Activated T-helper 2 cell treated with anti-CD3 and anti-CD28 coated beads, Interferon-gamma antibody, Interleukin-2, Interleukin-4, amounts not matched to agents 10 μg/mL and 5 μg/mL and 100 μg/mL, durations not matched to agents 14 hours and 24 hours and 36 hours (primary cell): ENCODE measurements at regions not wholly inside any gene's neighbourhood (a gene's known extent, or its start where the extent isn't known, plus 50 kb on each side); places are given as distances from the start of the nearest gene placed in this dataset.

Source experiments
- DNase-seq: peaks from one replicate; pipeline ENCODE4 v3.0.0; 2021; ENCODE audit warnings: low spot score
- H3K27ac Mint-ChIP-seq: one replicate; pipeline ENCODE4 v1.8.0; 2021; ENCODE audit warnings: mixed read lengths
- H3K27me3 Mint-ChIP-seq: one replicate; pipeline ENCODE4 v1.8.0; 2021; ENCODE audit warnings: low read depth, mixed read lengths
- H3K36me3 Mint-ChIP-seq: one replicate; pipeline ENCODE4 v1.8.0; 2021; ENCODE audit warnings: low read depth, mixed read lengths
- H3K4me1 Mint-ChIP-seq: one replicate; pipeline ENCODE4 v1.8.0; 2021; ENCODE audit warnings: low read depth, mixed read lengths
- H3K4me3 Mint-ChIP-seq: one replicate; pipeline ENCODE4 v1.8.0; 2021; ENCODE audit warnings: low read depth, mild to moderate bottlenecking, moderate library complexity, mixed read lengths
- H3K9me3 Mint-ChIP-seq: one replicate; pipeline ENCODE4 v1.8.0; 2021; ENCODE audit warnings: mixed read lengths
- intact Hi-C: fragments of 100-400 bp; cut with micrococcal nuclease; formaldehyde crosslinking; loops from one replicate; pipeline ENCODE4 v1.15.1; 2023

- Mint-ChIP-seq H3K4me3 (no peak overlapping the region), H3K36me3 (no peaks in the 10 kb centered on the region), H3K4me1 (no peaks in the 10 kb centered on the region), H3K27me3 (no peaks in the 10 kb centered on the region), H3K9me3 (no peaks in the 10 kb centered on the region), H3K27ac (no peak overlapping the region)
- intact Hi-C loops, result no loop called here
- DNase-seq, result no peak
Observed at GRCh38 chr3:117409701-117410459, 700.3 kb downstream of the TUSC7 start.

GRCh38 chr3:117411971-117412370 is 702.4 kb downstream of the TUSC7 start:
- intact Hi-C loops, result no loop called here
- Mint-ChIP-seq H3K27me3 (no peaks in the 10 kb centered on the region), H3K4me1 (no peaks in the 10 kb centered on the region), H3K36me3 (no peaks in the 10 kb centered on the region), H3K4me3 (no peak overlapping the region), H3K9me3 (no peaks in the 10 kb centered on the region), H3K27ac (no peak overlapping the region)
- DNase-seq, result no peak

- Mint-ChIP-seq H3K27me3 (no peaks in the 10 kb centered on the region), H3K4me1 (no peaks in the 10 kb centered on the region), H3K9me3 (no peaks in the 10 kb centered on the region), H3K36me3 (no peaks in the 10 kb centered on the region), H3K27ac (no peak overlapping the region), H3K4me3 (no peak overlapping the region)
- no peak for DNase-seq
- intact Hi-C loops, result no loop called here
Observed at GRCh38 chr3:117417411-117417810, 707.8 kb downstream of the TUSC7 start.

GRCh38 chr3:117427081-117427480 is 717.5 kb downstream of the TUSC7 start:
- Mint-ChIP-seq H3K36me3 (no peaks in the 10 kb centered on the region), H3K27ac (no peak overlapping the region), H3K9me3 (no peaks in the 10 kb centered on the region), H3K4me1 (no peaks in the 10 kb centered on the region), H3K4me3 (no peak overlapping the region), H3K27me3 (no peaks in the 10 kb centered on the region)
- DNase-seq, result no peak
- intact Hi-C loops, result no loop called here

GRCh38 chr3:117433427-117433826 is 723.8 kb downstream of the TUSC7 start:
- Mint-ChIP-seq H3K27me3 (no peaks in the 10 kb centered on the region), H3K4me3 (no peak overlapping the region), H3K4me1 (no peaks in the 10 kb centered on the region), H3K9me3 (no peaks in the 10 kb centered on the region), H3K36me3 (no peaks in the 10 kb centered on the region), H3K27ac (no peak overlapping the region)
- no peak for DNase-seq
- intact Hi-C loops, result no loop called here

- H3K36me3 Mint-ChIP-seq, result no peaks in the 10 kb centered on the region
- no peak for DNase-seq
- H3K27me3 Mint-ChIP-seq, result no peaks in the 10 kb centered on the region
- intact Hi-C loops, result no loop called here
- H3K9me3 Mint-ChIP-seq, result no peaks in the 10 kb centered on the region
- H3K27ac Mint-ChIP-seq, result no peak overlapping the region
- no peaks in the 10 kb centered on the region for H3K4me1 Mint-ChIP-seq
- no peak overlapping the region for H3K4me3 Mint-ChIP-seq
Observed at GRCh38 chr3:117434661-117435412, 725.3 kb downstream of the TUSC7 start.

- no peak overlapping the region for H3K4me3 Mint-ChIP-seq
- H3K27ac Mint-ChIP-seq, result no peak overlapping the region
- H3K4me1 Mint-ChIP-seq, result no peaks in the 10 kb centered on the region
- no peak for DNase-seq
- no peaks in the 10 kb centered on the region for H3K36me3 Mint-ChIP-seq
- H3K27me3 Mint-ChIP-seq, result no peaks in the 10 kb centered on the region
- no peaks in the 10 kb centered on the region for H3K9me3 Mint-ChIP-seq
- intact Hi-C loops, result no loop called here
Observed at GRCh38 chr3:117435506-117435905, 725.9 kb downstream of the TUSC7 start.

GRCh38 chr3:117439812-117440211 is 730.2 kb downstream of the TUSC7 start:
- Mint-ChIP-seq H3K4me3 (no peak overlapping the region), H3K9me3 (no peaks in the 10 kb centered on the region), H3K36me3 (no peaks in the 10 kb centered on the region), H3K4me1 (no peaks in the 10 kb centered on the region), H3K27ac (no peak overlapping the region), H3K27me3 (no peaks in the 10 kb centered on the region)
- intact Hi-C loops, result no loop called here
- DNase-seq, result no peak

- Mint-ChIP-seq H3K27me3 (no peaks in the 10 kb centered on the region), H3K36me3 (no peaks in the 10 kb centered on the region), H3K4me3 (no peak overlapping the region), H3K4me1 (no peaks in the 10 kb centered on the region), H3K27ac (no peak overlapping the region), H3K9me3 (no peaks in the 10 kb centered on the region)
- intact Hi-C loops, result no loop called here
- no peak for DNase-seq
Observed at GRCh38 chr3:117441851-117442250, 732.3 kb downstream of the TUSC7 start.

- Mint-ChIP-seq H3K36me3 (no peaks in the 10 kb centered on the region), H3K27ac (no peak overlapping the region), H3K9me3 (no peaks in the 10 kb centered on the region), H3K27me3 (no peaks in the 10 kb centered on the region), H3K4me1 (no peaks in the 10 kb centered on the region), H3K4me3 (no peak overlapping the region)
- no peak for DNase-seq
- intact Hi-C loops, result no loop called here
Observed at GRCh38 chr3:117442566-117442965, 733.0 kb downstream of the TUSC7 start.

- Mint-ChIP-seq H3K27ac (no peak overlapping the region), H3K36me3 (no peaks in the 10 kb centered on the region), H3K27me3 (no peaks in the 10 kb centered on the region), H3K9me3 (no peaks in the 10 kb centered on the region), H3K4me3 (no peak overlapping the region), H3K4me1 (no peaks in the 10 kb centered on the region)
- intact Hi-C loops, result no loop called here
- DNase-seq, result no peak
Observed at GRCh38 chr3:117443014-117443413, 733.4 kb downstream of the TUSC7 start.

GRCh38 chr3:117444175-117444574 is 734.6 kb downstream of the TUSC7 start:
- H3K4me1 Mint-ChIP-seq, result no peaks in the 10 kb centered on the region
- DNase-seq, result no peak
- no peak overlapping the region for H3K27ac Mint-ChIP-seq
- H3K27me3 Mint-ChIP-seq, result no peaks in the 10 kb centered on the region
- no peak overlapping the region for H3K4me3 Mint-ChIP-seq
- intact Hi-C loops, result no loop called here
- no peaks in the 10 kb centered on the region for H3K36me3 Mint-ChIP-seq
- H3K9me3 Mint-ChIP-seq, result no peaks in the 10 kb centered on the region

- DNase-seq, result no peak
- H3K27me3 Mint-ChIP-seq, result no peaks in the 10 kb centered on the region
- no peak overlapping the region for H3K27ac Mint-ChIP-seq
- H3K4me3 Mint-ChIP-seq, result no peak overlapping the region
- no peaks in the 10 kb centered on the region for H3K9me3 Mint-ChIP-seq
- H3K4me1 Mint-ChIP-seq, result no peaks in the 10 kb centered on the region
- no peaks in the 10 kb centered on the region for H3K36me3 Mint-ChIP-seq
- intact Hi-C loops, result no loop called here
Observed at GRCh38 chr3:117447419-117447818, 737.8 kb downstream of the TUSC7 start.
